ENCODE measurements at regions not wholly inside any gene's neighbourhood (a gene's known extent, or its start where the extent isn't known, plus 50 kb on each side); places are given as distances from the start of the nearest gene placed in this dataset.

DNA sequence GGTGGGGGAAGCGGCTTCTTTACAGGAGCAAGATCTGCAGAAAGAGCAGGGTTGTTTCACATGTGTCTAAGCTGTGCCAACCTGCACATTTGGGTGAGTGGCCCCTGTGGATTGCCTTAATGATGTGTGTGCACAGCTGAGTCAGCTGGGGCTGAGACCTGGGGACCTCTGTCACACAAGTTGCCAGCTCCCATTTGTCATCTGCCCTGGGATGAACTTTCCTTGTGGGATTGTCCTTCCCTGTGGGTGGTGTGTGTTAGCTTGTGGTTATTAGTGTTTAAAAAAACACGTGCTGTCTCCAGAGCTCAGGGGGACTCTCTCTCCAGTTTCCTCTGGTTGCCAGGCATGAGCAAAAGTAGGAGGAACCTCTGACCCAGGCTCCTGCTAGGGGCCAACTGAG, 400.5 kb upstream of the CCL2 start:
- TF ChIP-seq, protein P1, sequence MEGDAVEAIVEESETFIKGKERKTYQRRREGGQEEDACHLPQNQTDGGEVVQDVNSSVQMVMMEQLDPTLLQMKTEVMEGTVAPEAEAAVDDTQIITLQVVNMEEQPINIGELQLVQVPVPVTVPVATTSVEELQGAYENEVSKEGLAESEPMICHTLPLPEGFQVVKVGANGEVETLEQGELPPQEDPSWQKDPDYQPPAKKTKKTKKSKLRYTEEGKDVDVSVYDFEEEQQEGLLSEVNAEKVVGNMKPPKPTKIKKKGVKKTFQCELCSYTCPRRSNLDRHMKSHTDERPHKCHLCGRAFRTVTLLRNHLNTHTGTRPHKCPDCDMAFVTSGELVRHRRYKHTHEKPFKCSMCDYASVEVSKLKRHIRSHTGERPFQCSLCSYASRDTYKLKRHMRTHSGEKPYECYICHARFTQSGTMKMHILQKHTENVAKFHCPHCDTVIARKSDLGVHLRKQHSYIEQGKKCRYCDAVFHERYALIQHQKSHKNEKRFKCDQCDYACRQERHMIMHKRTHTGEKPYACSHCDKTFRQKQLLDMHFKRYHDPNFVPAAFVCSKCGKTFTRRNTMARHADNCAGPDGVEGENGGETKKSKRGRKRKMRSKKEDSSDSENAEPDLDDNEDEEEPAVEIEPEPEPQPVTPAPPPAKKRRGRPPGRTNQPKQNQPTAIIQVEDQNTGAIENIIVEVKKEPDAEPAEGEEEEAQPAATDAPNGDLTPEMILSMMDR (conservative IDR thresholded peaks at IDR 0.05; ENCODE audit: low read depth, low read length), result no peak
- no peak for DNase-seq (ENCODE audit: low read depth)
- no peak overlapping the region for H3K4me3 ChIP-seq (ENCODE audit: low read depth, low read length)

DNA sequence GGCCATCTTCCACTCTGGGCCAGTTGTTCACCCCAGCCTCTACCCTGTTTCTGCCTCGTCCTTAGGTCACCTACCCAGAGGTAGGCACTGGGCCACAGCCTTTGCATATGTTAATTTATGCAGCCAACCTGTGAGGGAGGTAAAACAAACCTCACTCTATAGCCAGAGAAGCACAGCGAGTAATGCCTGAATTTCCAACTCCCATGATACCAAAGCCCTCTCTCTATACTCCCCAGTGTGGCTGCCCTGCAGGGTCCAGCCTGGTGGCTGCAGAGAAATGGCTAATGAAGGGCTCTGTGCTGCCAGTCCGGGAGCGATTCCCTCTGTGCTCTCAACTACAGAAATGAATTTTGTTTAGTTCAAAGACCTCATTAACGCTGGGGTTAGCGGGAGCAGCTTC, 397.0 kb upstream of the CCL2 start:
- no peak for DNase-seq (ENCODE audit: low read depth)
- TF ChIP-seq, protein P1 (conservative IDR thresholded peaks at IDR 0.05; ENCODE audit: low read depth, low read length), result no peak
- no peak overlapping the region for H3K4me3 ChIP-seq (ENCODE audit: low read depth, low read length)

DNA sequence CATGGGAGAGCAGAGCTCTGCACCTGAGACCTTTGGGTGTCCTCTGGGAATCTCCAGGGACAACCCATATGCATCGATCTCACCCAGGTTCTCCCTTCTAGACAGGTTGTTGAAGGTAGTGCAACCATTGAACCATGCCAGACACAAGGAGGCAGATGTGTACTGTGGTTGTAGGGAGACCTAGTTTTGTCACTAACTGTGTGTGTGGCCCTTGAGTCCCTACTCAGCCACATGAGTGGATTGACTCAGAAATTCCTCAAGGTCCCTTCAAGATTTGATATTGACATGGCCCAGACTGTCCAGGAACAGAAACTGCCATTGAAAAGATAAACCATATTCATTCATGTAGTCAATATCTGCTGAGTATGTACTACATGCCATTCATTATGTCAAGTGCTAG, 396.4 kb upstream of the CCL2 start:
- no peak overlapping the region for H3K4me3 ChIP-seq (ENCODE audit: low read depth, low read length)
- no peak for DNase-seq (ENCODE audit: low read depth)
- TF ChIP-seq, protein P1 (conservative IDR thresholded peaks at IDR 0.05; ENCODE audit: low read depth, low read length), result no peak

- TF ChIP-seq, protein P1 (conservative IDR thresholded peaks at IDR 0.05; ENCODE audit: low read depth, low read length), result no peak
- no peak for DNase-seq (ENCODE audit: low read depth)
- no peak overlapping the region for H3K4me3 ChIP-seq (ENCODE audit: low read depth, low read length)
Measured at GRCh38 chr17:33862772-33863602, 392.1 kb upstream of the CCL2 start.

GRCh38 chr17:33864758-33865229, 390.3 kb upstream of the CCL2 start:
- H3K4me3 ChIP-seq (ENCODE audit: low read depth, low read length), result no peak overlapping the region
- TF ChIP-seq, protein P1 (conservative IDR thresholded peaks at IDR 0.05; ENCODE audit: low read depth, low read length), result no peak
- DNase-seq (ENCODE audit: low read depth), result no peak

DNA sequence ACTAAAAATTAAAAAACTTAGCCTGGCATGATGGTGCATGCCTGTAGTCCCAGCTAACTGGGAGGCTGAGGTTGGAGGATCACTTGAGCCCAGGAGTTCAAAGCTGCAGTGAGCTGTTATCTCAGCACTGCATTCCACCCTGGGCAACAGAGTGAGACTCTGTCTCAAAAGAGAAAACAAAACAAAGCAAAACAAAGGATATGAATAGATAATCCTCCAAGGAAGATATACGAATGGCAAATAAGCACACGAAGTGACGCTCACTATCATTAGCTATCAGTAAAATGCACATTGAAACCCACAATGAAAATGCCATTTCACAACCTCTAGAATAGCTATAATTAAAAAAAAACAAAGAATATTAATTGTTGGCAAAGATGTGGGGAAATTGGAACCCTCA, 386.2 kb upstream of the CCL2 start:
- H3K4me3 ChIP-seq (ENCODE audit: low read depth, low read length), result no peak overlapping the region
- DNase-seq (ENCODE audit: low read depth), result no peak
- TF ChIP-seq, protein P1 (conservative IDR thresholded peaks at IDR 0.05; ENCODE audit: low read depth, low read length), result no peak

DNA sequence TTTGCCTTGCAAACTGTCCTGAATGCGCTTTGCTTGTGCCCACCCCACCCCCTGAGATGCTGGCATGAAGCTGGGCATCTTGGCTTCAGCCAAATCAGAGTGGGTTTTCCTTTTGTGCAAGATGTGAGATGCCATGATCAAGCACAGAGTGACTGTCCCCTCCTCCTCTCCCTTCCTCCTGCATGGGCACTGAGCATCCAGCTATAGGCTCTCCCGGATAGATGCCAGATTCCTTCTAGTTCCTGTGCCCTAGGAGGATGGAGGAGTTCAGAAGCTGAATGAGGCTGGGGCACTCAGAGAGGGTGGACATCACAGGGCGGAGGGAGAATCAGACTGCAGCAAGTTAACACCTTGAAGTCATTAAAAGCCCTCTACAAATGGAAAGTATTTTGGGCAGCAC, 384.1 kb upstream of the CCL2 start:
- no peak overlapping the region for H3K4me3 ChIP-seq (ENCODE audit: low read depth, low read length)
- DNase-seq (ENCODE audit: low read depth), result no peak
- TF ChIP-seq, protein P1 (conservative IDR thresholded peaks at IDR 0.05; ENCODE audit: low read depth, low read length), result no peak
